ENCODE measurements at regions not wholly inside any gene's neighbourhood (a gene's known extent, or its start where the extent isn't known, plus 50 kb on each side); places are given as distances from the start of the nearest gene placed in this dataset.

GRCh38 chr9:95816716-95817115, 58.8 kb upstream of the ERCC6L2 start:
- intact Hi-C loops (cut with DNase I) = no loop called here
- H3K36me3 ChIP-seq = no peaks in the 10 kb centered on the region
- ATAC-seq (no peak), DNase-seq (no peak)
- no peak overlapping the region for H3K27ac ChIP-seq
- no peak for TF ChIP-seq CTCF (IDR thresholded peaks at IDR 0.05)
- H3K4me3 ChIP-seq = no peak overlapping the region
- H3K4me1 ChIP-seq = no peaks in the 10 kb centered on the region
- no peaks in the 10 kb centered on the region for H3K27me3 ChIP-seq (ENCODE audit: low read depth)
- H3K9me3 ChIP-seq = no peaks in the 10 kb centered on the region

GRCh38 chr9:95815961-95816360, 59.5 kb upstream of the ERCC6L2 start:
- Histone ChIP-seq H3K27me3 (ENCODE audit: low read depth) (no peaks in the 10 kb centered on the region), H3K9me3 (no peaks in the 10 kb centered on the region), H3K4me3 (no peak overlapping the region), H3K36me3 (no peaks in the 10 kb centered on the region), H3K27ac (no peak overlapping the region), H3K4me1 (no peaks in the 10 kb centered on the region)
- no peak for TF ChIP-seq CTCF (IDR thresholded peaks at IDR 0.05)
- ATAC-seq = no peak
- intact Hi-C loops (cut with DNase I) = no loop called here
- DNase-seq = no peak

- intact Hi-C loops (cut with DNase I) = no loop called here
- H3K27ac ChIP-seq = no peak overlapping the region
- DNase-seq (no peak), ATAC-seq (no peak)
- no peaks in the 10 kb centered on the region for H3K36me3 ChIP-seq
- no peaks in the 10 kb centered on the region for H3K27me3 ChIP-seq (ENCODE audit: low read depth)
- no peak overlapping the region for H3K4me3 ChIP-seq
- no peak for TF ChIP-seq CTCF (IDR thresholded peaks at IDR 0.05)
- H3K9me3 ChIP-seq = no peaks in the 10 kb centered on the region
- H3K4me1 ChIP-seq = no peaks in the 10 kb centered on the region
These were observed 60.4 kb upstream of the ERCC6L2 start for GRCh38 chr9:95815133-95815532.

GRCh38 chr9:95813923-95814322, 61.6 kb upstream of the ERCC6L2 start:
- Histone ChIP-seq H3K36me3 (no peaks in the 10 kb centered on the region), H3K4me3 (no peak overlapping the region), H3K27me3 (ENCODE audit: low read depth) (no peaks in the 10 kb centered on the region), H3K27ac (no peak overlapping the region), H3K9me3 (no peaks in the 10 kb centered on the region), H3K4me1 (no peaks in the 10 kb centered on the region)
- intact Hi-C loops (cut with DNase I) = no loop called here
- no peak for DNase-seq
- TF ChIP-seq CTCF (IDR thresholded peaks at IDR 0.05) = no peak
- ATAC-seq = no peak

- Histone ChIP-seq H3K36me3 (no peaks in the 10 kb centered on the region), H3K4me3 (no peak overlapping the region), H3K4me1 (no peaks in the 10 kb centered on the region), H3K27ac (no peak overlapping the region), H3K27me3 (ENCODE audit: low read depth) (no peaks in the 10 kb centered on the region), H3K9me3 (no peaks in the 10 kb centered on the region)
- ATAC-seq = no peak
- intact Hi-C loops (cut with DNase I) = no loop called here
- no peak for DNase-seq
- no peak for TF ChIP-seq CTCF (IDR thresholded peaks at IDR 0.05)
These were observed 64.7 kb upstream of the ERCC6L2 start for GRCh38 chr9:95810814-95811213.

- Histone ChIP-seq H3K4me1 (no peaks in the 10 kb centered on the region), H3K27me3 (ENCODE audit: low read depth) (no peaks in the 10 kb centered on the region), H3K4me3 (no peak overlapping the region), H3K9me3 (no peaks in the 10 kb centered on the region), H3K27ac (no peak overlapping the region), H3K36me3 (no peaks in the 10 kb centered on the region)
- ATAC-seq (no peak), DNase-seq (no peak)
- no peak for TF ChIP-seq CTCF (IDR thresholded peaks at IDR 0.05)
- intact Hi-C loops (cut with DNase I) = no loop called here
These were observed 65.4 kb upstream of the ERCC6L2 start for GRCh38 chr9:95810133-95810532.

Measured in lower lobe of right lung (tissue), 2 donors.